WI38 (cell line): ENCODE measurements at regions not wholly inside any gene's neighbourhood (a gene's known extent, or its start where the extent isn't known, plus 50 kb on each side); places are given as distances from the start of the nearest gene placed in this dataset.

Experiments used
- H3K4me3 ChIP-seq: 2 replicates; pipeline ENCODE4 v1.5.1; 2011; ENCODE audit warnings: low read depth, mild to moderate bottlenecking, control low read depth, low read length
- CTCF ChIP-seq: IDR thresholded peaks from 2 replicates; pipeline ENCODE4 v1.5.1; 2012; ENCODE audit warnings: low read depth, mild to moderate bottlenecking, control low read depth, low read length

- no peak overlapping the region for H3K4me3 ChIP-seq
- no peak for TF ChIP-seq CTCF
Measured at GRCh38 chr6:148653138-148653776, 93.6 kb upstream of the UST start.

GRCh38 chr6:148657048-148657447 is 89.8 kb upstream of the UST start:
- TF ChIP-seq CTCF: no peak
- H3K4me3 ChIP-seq: no peak overlapping the region

GRCh38 chr6:148658681-148659430 is 88.0 kb upstream of the UST start:
- no peak for TF ChIP-seq CTCF
- no peak overlapping the region for H3K4me3 ChIP-seq

- H3K4me3 ChIP-seq: no peak overlapping the region
- no peak for TF ChIP-seq CTCF
Measured at GRCh38 chr6:148667395-148667794, 79.4 kb upstream of the UST start.

GRCh38 chr6:148671085-148671484 is 75.7 kb upstream of the UST start:
- no peak for TF ChIP-seq CTCF
- H3K4me3 ChIP-seq: no peak overlapping the region

- no peak for TF ChIP-seq CTCF
- H3K4me3 ChIP-seq: no peak overlapping the region
Measured at GRCh38 chr6:148671952-148672351, 74.9 kb upstream of the UST start.

GRCh38 chr6:148674306-148674705 is 72.5 kb upstream of the UST start:
- no peak overlapping the region for H3K4me3 ChIP-seq
- no peak for TF ChIP-seq CTCF
